GM18867 (cell line): ENCODE measurements at regions not wholly inside any gene's neighbourhood (a gene's known extent, or its start where the extent isn't known, plus 50 kb on each side); places are given as distances from the start of the nearest gene placed in this dataset.
"Not testable (repeated sequence)": the region's sequence is repeated elsewhere in the genome, so short reads cannot be mapped to it uniquely, and the experiment has no call there.

Source experiments
- ATAC-seq: cut with Tn5 transposase; IDR thresholded peaks from one replicate; pipeline ENCODE4 v1.9.1; 2021; ENCODE audit warnings: mild to moderate bottlenecking, moderate library complexity; ENCODE audit not compliant: unreplicated experiment

DNA sequence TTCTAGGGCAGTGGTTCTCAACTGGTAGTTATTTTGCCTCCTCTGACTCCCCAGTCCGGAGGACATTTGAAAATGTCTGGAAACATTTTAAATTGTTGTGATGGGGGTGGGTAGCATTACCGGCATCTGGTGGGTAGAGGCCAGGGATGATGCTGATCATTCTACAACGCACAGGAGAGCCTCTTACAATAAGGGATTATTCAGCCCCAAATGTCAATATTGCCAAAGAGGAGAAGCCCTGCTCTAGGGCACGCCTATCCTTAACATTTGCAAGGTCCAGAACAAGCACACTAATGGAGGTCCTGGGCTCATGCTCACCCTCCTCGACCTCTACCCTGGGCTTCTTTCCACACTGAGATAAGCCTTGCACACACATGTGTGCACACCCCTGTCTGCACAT lies 106.4 kb downstream of the MINAR1 start:
- no peak for ATAC-seq

DNA sequence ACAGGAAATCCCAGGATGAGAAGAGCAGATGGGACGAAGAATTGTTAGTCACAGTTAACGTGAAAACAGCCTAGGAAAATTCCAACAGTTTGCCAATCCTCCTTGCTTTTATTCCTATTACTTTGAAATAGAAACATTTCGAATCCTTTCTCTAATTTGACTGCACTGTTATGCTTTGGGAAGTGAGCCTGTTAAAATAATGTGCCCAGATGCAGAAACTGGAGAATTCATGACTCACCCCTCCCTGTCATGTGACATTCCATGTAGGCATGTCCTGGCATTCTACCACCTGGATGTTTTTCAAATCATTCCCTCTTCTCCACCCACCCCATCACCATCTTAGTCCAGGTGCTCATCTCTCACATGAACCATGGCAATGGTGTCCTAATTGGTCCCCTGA lies 107.3 kb downstream of the MINAR1 start:
- ATAC-seq: no peak

DNA sequence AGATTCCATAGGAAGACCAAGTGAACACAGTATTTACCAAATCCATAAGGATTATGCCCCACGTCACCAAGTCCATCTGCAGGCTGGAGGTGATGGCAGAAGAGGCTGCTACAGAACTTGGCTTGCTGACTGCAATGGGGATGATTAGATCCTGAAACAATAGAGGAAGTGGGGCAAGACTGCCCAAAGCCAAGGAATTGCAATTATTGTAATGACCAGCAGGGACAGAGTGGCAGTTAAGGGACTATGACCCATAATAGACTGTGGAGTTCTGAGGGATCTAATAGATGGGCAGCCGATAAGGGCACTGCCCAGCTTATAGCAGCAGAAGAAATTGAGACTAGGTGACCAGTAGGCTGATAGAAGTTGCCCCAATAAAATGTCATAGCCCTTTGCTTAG lies 108.4 kb downstream of the MINAR1 start:
- no peak for ATAC-seq

DNA sequence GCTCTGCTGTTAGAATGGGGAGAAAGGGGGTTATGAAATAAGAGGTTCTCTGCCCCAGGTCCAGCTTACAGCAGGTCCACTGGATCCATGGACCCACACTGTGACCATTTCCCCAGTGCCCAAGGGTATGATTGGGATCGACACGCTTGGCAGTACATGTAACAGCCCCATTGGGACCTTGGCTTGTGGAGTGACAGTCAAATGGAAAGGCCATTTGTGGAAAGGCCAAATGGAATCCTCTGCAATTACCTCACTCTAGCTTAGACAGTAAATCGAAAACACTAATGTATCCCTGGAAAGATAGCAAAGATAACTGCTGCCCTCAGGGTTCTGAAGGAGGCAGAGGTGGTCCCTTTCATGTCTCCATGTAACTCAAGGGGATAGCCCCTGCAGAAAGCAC lies 109.1 kb downstream of the MINAR1 start:
- ATAC-seq: no peak

DNA sequence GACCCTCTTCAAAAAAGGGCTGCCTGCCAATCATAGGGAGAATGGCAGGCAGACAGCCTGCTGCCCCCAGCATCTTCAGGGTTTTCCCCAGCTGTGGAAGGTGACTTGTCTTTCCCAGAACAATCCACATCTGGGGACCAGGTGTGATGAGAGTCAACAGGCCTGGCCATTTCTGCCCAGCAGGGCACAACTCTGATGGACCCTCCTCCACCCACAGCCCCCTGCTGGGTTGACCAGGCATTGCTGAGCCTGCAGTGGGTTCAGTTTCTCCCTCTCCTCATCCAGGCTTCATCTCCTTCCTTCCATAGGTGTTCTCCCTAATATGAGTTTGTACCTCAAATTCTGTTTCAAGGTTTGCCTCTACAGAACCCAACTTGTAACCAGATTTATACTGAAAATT lies 111.0 kb downstream of the MINAR1 start:
- ATAC-seq: no peak

DNA sequence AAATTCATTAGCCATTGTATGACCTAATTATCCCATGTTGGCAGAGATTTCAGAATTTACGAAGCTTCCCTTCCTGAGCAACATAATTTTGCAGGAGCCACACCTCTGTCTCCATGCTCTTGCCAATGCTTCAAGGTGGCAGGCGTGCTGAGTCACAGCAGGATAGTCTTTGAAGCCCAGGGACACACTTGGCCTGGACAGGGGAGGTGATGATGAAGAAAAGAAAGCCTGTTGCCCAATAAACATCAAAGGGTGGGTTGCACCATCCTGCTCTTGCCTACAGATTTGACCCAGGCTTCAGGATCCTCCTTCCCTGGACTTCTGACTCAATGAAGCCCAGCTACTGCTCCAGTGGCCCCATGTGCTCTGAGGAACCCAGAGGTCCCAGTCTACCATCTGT lies 117.1 kb downstream of the MINAR1 start:
- no peak for ATAC-seq

DNA sequence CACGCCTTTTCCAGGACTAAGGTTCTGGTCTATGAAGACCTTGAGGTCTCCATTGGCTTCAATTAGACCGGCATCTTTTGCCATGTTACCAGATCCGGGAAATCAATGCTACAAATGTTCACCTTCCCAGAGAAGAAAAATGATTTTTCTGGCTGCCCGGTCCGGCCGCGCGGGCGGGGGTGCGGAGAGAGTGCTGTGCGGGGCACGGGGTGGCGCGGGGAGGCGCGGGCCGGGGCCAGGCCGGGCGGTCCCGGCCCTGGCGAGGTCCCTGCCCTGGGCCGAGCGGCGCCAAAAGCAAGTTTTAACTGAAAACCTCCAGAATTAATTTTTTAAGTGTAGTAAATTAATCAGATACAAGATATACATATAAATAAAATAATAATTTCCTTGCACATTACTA lies 128.2 kb downstream of the MINAR1 start:
- ATAC-seq: no peak

DNA sequence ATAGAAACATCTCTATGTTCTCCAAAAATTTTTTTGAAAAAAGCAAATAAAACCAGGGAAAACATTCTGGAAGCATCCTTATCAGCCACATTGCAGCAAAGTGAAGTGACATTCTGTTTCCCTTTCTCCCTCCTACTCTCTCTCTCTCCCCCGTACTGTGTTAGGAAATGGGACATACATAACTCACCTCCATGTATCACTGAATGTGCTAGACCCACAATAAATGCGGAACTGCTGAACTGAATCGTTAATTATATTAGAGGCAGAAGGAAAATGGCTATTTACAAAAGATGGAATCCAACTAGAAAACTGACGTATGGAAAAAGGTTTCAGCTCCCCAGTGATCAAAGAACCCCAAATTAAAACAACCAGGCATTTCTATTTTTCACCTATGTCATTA lies 129.8 kb downstream of the MINAR1 start:
- ATAC-seq: no peak

DNA sequence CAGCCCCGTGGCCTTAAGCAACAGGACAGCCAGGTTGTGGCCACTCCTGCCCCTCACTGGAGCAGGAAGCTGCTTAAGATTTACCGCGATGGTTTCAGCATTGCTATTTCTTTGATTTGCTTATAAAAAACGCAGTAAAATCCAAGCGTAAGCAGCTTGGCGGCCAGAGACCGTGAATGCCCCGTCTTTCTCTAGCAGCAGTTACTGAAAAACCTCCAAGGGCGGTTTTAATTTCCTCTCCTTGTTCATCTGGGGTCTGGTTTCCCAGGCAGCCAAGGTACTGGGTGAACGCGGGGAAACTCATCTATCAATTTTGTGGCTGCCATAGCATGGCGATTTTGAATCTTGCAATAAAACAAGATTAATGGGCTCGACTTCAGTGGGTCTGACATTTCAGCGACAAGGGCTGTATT lies 130.3 kb downstream of the MINAR1 start:
- no peak for ATAC-seq

DNA sequence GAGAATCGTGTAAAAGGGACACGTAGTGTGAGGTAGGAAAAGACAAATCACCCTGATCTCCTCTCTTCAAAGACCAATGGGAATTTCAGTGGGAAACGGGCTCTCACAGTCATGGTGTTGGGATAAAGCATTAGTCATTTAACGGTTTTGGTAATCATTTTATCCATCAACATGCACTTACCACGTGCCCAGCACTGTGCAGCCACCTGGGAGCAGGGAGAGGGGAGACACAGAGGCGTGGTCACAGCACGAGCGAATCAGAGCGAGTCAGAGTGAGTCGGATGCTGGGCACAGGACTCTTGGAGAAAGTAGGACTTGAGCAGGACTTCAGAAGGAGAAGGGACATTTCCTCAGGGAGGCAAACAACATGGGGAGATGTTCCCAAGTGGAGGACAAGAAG lies 130.8 kb downstream of the MINAR1 start:
- ATAC-seq: no peak

DNA sequence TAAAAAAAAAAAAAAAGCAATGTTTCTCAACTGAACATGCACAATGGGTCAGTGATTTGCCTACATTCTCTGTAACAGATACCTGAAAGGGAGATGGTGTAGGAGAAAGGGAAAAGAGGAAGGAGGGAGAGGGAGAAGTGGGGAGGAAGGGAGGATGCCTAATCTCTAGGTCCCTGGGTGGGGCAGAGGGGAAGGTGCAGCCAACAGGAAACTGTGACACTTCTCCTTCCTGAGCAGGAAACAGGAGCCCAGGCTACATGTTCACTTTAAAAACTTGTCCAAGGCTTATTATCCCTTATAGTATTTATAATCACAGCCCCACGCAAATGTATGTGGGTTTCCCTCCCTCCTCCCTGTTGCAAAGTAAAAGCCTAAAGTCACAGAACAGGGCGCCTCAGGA lies 137.9 kb downstream of the MINAR1 start:
- no peak for ATAC-seq

DNA sequence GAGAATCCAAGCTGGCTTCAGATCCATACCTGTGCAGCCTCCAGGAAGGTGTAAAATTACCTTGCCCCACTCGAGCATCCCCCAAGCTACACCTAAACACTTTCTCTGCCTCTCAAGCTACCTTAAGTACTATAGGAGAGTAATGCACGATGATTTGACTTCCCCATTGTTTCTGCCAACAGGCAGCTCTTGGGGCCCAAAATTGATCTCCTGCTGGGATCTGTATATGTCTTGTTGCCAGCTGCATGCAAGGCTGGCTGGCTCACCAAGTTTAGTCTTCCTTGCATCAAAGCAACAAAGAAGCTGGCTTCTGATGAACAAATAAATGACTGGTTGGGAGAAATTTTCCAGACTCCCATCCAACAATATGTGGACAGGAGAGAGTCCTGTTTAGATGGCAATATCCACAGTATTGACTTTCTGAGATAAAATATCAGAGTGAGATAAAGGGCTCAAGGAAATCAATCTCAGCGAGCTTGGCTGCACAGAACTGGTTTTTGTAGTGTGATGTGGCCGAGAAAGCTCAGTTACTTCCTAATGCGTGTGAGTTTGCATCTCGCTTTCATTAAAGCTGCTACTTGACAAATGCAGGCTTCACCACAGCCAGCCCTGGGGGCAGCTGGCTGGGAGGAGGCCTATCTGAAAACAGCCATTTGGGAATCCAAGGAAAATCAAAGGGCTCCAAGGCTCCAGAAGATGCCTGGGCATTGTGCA lies 140.7 kb downstream of the MINAR1 start:
- no peak for ATAC-seq

DNA sequence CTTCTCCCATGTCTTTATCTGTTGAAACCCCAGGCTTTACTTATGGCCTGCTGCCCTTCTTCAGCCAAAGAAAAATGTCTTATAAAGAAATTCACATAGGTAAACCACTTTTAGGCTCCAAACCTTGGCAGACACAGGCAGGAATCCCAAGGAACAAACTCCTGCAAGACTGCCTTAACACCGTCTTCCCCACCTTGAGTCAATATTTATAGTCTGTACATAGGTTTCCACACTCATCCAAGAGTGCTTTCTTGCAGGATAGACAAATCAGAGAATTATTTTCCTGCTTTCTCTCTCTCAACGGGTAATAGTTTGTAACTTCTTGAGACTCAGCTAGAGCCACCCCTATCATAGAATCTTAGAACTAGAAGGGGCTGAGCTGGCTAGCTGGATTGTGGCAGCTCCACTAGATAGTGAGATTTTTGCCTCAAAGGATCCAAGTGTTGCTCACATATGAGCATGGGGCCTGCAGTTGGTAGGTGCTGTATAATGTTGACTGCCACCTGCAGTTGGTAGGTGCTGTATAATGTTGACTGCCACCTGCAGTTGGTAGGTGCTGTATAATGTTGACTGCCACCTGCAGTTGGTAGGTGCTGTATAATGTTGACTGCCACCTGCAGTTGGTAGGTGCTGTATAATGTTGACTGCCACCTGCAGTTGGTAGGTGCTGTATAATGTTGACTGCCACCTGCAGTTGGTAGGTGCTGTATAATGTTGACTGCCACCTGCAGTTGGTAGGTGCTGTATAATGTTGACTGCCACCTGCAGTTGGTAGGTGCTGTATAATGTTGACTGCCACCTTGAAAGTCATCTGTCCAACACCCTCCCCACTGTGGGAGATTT lies 142.5 kb downstream of the MINAR1 start:
- ATAC-seq: not testable (repeated sequence)

DNA sequence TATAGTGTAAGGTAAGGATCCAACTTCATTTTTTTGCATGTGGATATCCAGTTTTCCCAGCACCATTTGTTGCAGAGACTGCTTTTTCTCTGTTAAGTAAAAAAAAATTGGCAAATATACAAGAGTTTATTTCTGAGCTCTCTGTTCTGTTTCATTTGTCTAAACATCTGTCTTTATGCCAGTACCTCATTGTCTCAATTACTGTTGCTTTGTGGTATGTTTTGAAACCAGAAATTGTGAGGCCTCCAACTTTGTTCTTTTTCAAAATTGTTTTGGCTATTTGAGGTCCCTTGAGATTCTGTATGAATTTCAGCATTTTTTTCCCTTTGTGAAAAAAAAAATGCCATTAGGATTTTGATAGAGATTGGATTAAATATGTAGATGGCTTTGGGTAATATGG lies 150.5 kb downstream of the MINAR1 start:
- ATAC-seq: no peak

DNA sequence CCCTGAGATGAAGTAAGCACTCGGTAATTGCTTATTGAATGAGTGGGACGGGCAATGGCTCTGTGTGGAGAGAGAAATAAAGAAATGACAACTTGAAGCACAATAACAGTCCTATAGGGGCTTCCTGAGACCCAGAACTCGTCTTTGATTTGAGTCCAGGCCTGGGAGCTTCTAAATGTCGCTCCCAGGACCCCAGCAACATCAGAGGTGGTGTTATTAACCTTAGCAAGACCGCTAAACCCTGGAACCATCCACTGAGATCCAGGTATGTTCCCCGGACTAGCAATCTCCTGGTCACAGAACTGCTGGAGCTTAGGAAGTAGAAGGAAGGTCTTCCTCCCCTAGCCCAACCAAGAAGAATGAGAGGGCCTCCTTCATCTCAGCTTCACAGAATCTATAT lies 160.0 kb downstream of the MINAR1 start:
- no peak for ATAC-seq

DNA sequence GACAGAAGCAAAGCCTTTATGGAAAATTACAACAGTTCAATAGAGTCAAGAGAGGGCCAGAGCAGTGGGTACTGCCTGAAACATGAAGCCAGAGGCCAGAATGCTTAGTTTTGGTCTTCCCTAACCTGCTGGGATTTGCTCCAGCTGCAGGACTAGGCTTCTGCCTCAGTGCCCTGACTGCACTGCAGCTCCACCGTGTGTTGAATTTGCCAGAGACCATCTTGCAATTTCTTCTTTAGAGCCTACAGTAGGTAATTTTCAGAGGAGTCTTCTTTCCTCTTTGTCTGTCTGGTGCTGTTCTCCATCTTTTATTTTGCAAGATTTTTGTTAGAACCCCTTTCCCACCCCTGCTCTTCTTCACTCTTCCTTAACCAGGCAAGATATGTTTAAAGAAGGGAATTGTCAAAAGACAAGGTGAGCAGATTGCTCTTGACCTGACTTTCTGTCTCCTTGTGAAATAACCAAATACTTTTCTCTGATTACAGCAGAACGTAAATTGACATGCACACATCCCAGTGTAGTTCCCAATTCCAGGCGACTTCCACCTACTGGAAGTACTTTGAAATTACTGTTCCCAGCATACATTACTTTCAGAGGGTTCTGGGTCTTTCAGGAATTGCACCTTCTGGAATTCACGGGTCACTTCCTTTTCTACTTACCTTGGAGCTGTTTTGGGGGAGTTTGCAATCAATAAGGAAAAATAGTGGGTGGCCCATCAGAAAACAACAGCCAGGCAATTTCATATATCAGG lies 161.2 kb downstream of the MINAR1 start:
- ATAC-seq: no peak

DNA sequence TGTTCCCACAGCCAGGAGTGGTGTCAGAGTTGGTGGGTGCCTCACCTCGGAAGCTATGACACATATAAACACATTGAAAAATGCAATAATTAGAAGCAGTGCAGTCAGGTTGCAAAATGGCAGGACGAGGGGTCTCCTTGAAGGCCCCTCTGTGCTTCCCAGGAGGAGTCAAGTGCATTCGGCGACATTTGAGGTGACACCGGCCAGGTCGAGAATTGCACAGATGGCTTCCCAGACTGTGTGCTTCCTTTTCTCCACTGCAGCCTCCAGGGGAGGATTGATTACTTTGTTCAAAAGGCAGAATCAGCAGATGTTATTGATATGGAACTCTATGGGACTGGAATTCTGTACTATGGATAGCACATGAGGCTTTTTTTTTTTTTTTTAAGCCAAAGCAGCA lies 163.2 kb downstream of the MINAR1 start:
- no peak for ATAC-seq

DNA sequence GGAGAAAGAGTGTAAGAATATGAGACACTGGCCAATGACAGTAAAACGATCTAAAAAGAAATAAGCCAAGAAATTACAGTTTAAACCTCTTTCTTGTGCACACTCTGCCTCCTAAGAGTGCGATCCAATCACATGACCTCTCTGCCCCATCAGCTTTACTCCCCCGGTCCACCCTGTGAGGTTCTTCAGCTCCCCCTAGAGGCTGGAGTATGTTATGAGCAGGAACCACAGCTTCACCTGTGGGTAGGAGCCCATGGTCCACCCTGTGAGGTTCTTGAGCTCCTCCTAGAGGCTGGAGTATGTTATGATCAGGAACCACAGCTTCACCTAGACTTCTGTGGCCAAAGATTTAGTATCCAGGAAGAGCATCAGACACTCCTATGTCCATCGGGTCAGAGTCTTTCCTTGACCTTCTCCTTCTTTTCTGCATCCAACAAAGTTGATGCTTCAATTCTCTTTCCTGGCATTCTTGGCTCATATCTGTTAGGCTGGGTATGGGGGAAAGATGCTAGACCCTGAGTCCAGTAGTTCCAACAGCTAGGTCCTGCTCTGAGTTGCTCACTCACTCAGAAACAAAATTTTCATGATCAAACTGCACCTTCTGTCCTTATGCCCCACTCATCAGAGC lies 164.0 kb downstream of the MINAR1 start:
- peak; percentile 98 for ATAC-seq

DNA sequence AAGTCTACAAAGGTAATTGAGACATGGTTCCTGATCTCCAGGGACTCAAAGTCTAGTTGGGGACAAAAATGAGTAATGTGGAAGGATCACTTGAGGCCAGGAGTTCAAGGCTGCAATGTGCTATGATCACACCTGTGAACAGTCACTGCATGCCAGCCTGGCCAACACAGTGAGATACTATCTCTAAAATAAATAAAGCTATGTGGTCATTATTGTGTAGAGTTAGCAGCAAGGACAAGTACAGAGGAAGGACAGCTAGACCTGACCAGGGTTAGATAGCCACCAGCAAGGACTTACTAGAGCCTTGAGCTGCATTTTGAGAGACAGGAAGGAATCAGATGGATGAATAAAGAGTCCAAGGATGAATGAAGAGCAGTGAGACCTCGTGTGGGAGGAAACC lies 166.5 kb downstream of the MINAR1 start:
- ATAC-seq: no peak

DNA sequence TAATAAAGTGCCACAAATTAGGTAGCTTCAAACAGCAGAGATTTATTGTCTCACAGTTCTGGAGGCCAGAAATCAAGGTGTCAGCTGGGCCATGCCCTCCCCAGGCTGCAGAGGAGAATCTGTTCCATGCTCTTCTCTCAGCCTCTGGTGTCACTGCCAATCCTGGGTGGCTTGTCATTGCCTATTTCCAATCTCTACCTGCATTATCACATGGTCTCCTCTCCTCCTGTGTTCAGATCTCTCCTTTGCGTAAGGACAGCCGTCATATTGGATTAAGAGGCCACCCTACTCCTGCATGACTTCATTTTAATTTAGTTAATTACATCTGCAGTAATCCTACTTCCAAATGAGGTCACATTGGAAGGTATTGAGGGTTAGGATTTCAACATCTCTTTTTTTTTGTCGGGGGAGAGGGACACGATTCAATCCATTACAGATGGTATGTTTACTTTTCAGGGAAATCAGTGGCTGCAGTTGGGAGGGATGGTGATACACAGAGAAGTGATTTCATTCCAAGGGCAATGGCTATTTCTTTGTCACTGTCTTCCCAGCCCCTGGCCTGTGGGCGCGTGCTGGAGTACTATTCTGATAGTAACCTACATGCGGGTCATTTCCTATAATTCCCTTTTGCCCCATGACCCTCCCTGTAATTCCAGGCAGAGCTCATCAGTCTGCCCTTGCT lies 169.4 kb downstream of the MINAR1 start:
- no peak for ATAC-seq

DNA sequence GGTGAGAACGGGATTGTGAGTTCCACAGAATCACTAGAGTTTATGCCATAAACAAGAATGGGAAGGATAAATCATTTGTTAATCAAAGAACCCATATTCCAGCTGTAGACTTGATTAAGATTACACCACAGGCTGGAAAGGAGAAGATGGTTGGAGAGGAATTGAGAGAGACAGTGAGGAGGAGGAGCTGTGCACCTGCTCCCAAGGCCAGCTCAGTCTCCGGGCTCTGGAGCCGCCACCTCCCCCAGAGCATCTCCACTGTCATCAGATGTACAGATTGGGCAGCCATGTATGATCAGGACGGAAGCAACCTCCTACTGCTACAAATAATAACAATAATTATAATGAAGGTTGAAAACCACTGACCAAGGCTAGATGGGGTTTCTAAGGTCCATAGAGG lies 170.0 kb downstream of the MINAR1 start:
- ATAC-seq: no peak
